NCI-H526 (cell line): ENCODE measurements at regions not wholly inside any gene's neighbourhood (a gene's known extent, or its start where the extent isn't known, plus 50 kb on each side); places are given as distances from the start of the nearest gene placed in this dataset.
"Not testable (repeated sequence)": the region's sequence is repeated elsewhere in the genome, so short reads cannot be mapped to it uniquely, and the experiment has no call there.

ENCODE experiments used
- DNase-seq, 2 experiments: peaks; one replicate each; lab custom pipeline; 2025; lab: John Stamatoyannopoulos, UW

- DNase-seq: peak; percentile 39 to 66
These were observed 78.0 kb upstream of the PNPT1 start for GRCh38 chr2:55771612-55772011.

GRCh38 chr2:55768991-55769390 lies 75.3 kb upstream of the PNPT1 start:
- no peak for DNase-seq

DNA sequence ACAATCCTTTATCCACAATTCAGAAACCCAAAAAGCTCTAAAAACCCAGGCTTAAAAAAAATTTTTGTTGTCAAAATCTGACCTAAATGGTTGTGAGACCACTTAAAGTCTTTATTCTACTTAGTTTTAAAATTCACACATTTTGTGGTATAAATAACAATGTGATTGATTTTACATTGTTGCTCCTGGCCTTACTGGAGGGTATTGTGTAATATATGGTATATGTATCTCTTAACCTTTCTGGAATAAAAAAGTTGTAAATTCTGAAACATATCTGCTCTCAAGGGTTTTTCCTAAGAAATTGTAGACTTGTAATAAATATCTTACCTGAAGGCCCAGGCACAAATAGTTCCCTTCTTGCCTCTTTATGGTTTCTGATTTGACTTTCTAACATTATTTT lies 73.3 kb upstream of the PNPT1 start:
- DNase-seq: no peak

DNA sequence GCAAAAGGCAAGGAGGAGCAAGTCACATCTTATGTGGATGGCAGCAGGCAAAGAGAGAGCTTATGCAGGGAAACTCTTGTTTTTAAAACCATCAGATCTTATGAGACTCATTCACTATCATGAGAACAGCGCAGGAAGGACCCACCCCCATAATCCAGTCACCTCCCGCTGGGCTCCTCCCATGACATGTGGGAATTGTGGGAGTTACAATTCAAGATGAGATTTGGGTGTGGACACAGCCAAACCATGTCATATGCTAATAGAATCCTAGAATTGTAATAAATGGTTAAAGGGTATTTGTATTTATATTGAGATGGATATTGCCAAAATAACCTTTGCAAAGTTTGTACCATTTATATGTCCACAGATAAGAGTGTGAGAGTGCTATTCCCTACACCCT lies 72.1 kb upstream of the PNPT1 start:
- not testable (repeated sequence) for DNase-seq

DNA sequence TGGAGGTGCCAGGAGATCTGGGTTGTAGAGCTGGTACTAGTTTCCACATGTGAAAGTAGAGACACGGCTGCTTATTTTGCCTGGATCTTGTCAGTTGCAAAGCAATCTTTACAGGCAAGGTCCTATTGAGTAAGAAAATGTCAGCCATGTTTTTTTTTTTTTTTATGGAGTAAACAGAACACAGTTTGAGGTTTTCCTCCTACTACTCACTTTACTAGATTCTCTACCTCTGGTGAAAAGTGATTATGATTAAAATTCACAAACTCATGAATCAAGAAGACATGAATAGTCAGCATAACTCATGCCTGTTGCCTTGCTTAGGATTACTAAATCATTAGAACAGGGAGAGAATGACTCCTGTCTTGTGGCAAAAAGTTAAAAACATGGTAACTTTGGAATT lies 70.1 kb upstream of the PNPT1 start:
- DNase-seq: no peak

GRCh38 chr2:55761526-55761925 lies 67.9 kb upstream of the PNPT1 start:
- DNase-seq: no peak

- DNase-seq: no peak
These were observed 67.4 kb upstream of the PNPT1 start for GRCh38 chr2:55761024-55761423.

GRCh38 chr2:55760125-55760524 lies 66.5 kb upstream of the PNPT1 start:
- no peak for DNase-seq

DNA sequence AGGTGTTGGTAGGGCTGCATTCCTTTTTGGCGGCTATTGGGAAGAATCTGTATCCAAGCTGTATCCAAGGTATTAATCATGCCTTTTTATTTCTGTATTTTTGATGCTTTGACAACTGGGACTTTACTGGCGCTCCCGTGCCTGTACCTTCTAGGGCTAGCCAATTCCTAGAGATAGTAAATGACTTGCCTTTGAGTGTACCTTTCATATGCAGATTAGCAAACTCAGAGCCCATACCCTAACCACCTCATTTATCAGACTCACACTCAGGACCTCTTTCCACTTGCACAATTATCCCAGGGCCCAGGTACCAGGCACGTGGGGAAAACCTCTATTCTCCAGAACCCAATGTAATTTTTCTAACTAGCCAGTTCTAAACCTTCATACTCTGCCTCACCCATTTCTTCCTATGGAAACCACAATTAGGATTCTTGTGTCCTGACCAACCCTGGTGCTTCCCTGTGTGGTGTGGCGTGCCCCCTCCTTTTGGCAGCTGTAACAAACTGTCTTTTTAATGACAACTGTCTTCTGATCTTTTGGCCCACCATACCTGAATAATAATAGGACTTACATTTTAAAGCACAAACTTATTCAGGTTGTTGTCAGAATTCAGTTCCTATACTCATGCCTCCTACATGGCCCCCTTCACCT lies 65.8 kb upstream of the PNPT1 start:
- no peak for DNase-seq

GRCh38 chr2:55751966-55752365 lies 58.3 kb upstream of the PNPT1 start:
- no peak for DNase-seq

DNA sequence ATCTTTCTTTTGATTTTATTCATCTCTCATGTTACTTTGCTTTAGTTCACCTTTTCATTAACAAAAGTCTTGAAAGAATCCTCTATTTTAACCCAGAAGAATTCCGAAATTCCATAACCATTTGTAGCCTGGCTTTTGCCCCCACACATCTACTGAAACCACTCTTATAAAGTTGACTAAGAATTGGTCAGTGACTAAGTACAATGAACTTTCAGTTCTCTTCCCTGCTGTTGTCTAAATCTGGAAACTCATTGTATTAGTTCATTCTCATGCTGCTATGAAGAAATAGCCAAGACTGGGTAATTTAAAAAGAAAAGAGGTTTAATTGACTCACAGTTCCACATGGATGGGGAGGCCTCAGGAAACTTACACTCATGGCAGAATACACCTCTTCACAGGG lies 49.9 kb upstream of the PNPT1 start:
- DNase-seq: no peak
